HCT116 (cell line): ENCODE measurements at regions not wholly inside any gene's neighbourhood (a gene's known extent, or its start where the extent isn't known, plus 50 kb on each side); places are given as distances from the start of the nearest gene placed in this dataset.

Experiments used
- ATAC-seq: fragments of 200-7000 bp; cut with Tn5 transposase; 2 replicates; pipeline ENCODE4 v1.9.1; 2020; ENCODE audit warnings: mild to moderate bottlenecking, moderate library complexity
- BruUV-seq: library from RNA; stranded (reverse); fragments of 400-500 nt; replicated peaks from 2 replicates; lab custom pipeline; 2021; lab: Mats Ljungman, UMichigan
- CTCF ChIA-PET: fragments of 300-600 bp; sonication (Branson Sonifier 250); formaldehyde crosslinking; loops from one replicate; lab custom pipeline; 2021; ENCODE audit warnings: antibody characterized with exemption; lab: Charles Lee
- POLR2A ChIA-PET: fragments of 300-600, 350-600 bp; sonication (Branson Sonifier 250); formaldehyde crosslinking; loops from one replicate; lab custom pipeline; 2021; ENCODE audit warnings: antibody characterized with exemption; lab: Charles Lee
- RAD21 ChIA-PET, 2 experiments: fragments of 300-600 bp; sonication (Branson Sonifier 250); formaldehyde crosslinking; loops; one replicate each; lab custom pipeline; 2023; ENCODE audit warnings: low total read pairs in 2 of 2; ENCODE audit not compliant: uncharacterized antibody in 2 of 2, unreplicated experiment in 2 of 2, low non-redundant PET in 1 of 2; lab: Charles Lee
- DNase-seq: peaks from one replicate; pipeline ENCODE4 v3.0.0-alpha.2; 2010; ENCODE audit warnings: low read depth, low spot score
- H2AFZ ChIP-seq: fragments of 200-600 bp; shearing (Covaris generic), sonication (generic); 2 replicates; pipeline ENCODE4 v1.6.1; 2017; ENCODE audit warnings: low read depth, mixed run types, mixed read lengths, antibody characterized with exemption, low read length; ENCODE audit not compliant: poor library complexity, severe bottlenecking
- H3K27ac ChIP-seq: 2 replicates; pipeline ENCODE4 v1.5.1; 2012; ENCODE audit warnings: low read depth, low read length
- H3K27me3 ChIP-seq: fragments of 200-600 bp; sonication (generic); 2 replicates; pipeline ENCODE4 v1.6.1; 2016; ENCODE audit warnings: mixed run types, low read length, mixed read lengths; ENCODE audit not compliant: insufficient read depth
- H3K36me3 ChIP-seq, 2 experiments: fragments of 200-500 bp in 1 of 2; fragments of 200-600 bp in 1 of 2; sonication (Bioruptor generic) in 1 of 2; sonication (generic) in 1 of 2; 2 replicates each; pipeline versions ENCODE4 v1.5.1 to v1.6.1; 2014 to 2016; ENCODE audit warnings: low read length in 2 of 2, inconsistent platforms in 1 of 2, mixed read lengths in 1 of 2, mixed run types in 1 of 2; ENCODE audit not compliant: insufficient read depth in 2 of 2, control insufficient read depth in 1 of 2
- H3K4me1 ChIP-seq, 2 experiments: fragments of 200-600 bp in 1 of 2; sonication (generic) in 1 of 2; 2 replicates each; pipeline versions ENCODE4 v1.5.1 to v1.6.1; 2012 to 2017; ENCODE audit warnings: low read length in 2 of 2, inconsistent platforms in 1 of 2, mild to moderate bottlenecking in 1 of 2, mixed read lengths in 1 of 2, mixed run types in 1 of 2, moderate library complexity in 1 of 2; ENCODE audit not compliant: insufficient read depth in 2 of 2, control insufficient read depth in 1 of 2
- H3K4me2 ChIP-seq: fragments of 200-600 bp; sonication (generic); 2 replicates; pipeline ENCODE4 v1.6.1; 2017; ENCODE audit warnings: mixed run types, low read length, mixed read lengths
- H3K4me3 ChIP-seq, 2 experiments: fragments of 200-600 bp in 1 of 2; sonication (generic) in 1 of 2; replicated peaks in 1 of 2; 2 replicates each; pipeline ENCODE4 v1.5.1; 2011 to 2016; ENCODE audit warnings: low read length in 2 of 2, control low read depth in 1 of 2, low read depth in 1 of 2, mild to moderate bottlenecking in 1 of 2, mixed read lengths in 1 of 2, mixed run types in 1 of 2
- H3K79me2 ChIP-seq: fragments of 200-600 bp; sonication (generic); 2 replicates; pipeline ENCODE4 v1.6.1; 2017; ENCODE audit warnings: mild to moderate bottlenecking, mixed run types, low read length, moderate library complexity, mixed read lengths; ENCODE audit not compliant: insufficient read depth
- H3K9ac ChIP-seq: fragments of 200-600 bp; sonication (generic); 2 replicates; pipeline ENCODE4 v1.6.1; 2016; ENCODE audit warnings: low read length, mixed read lengths
- H3K9me2 ChIP-seq: fragments of 200-600 bp; sonication (generic), shearing (Covaris generic); 2 replicates; pipeline ENCODE4 v1.6.1; 2017; ENCODE audit warnings: mixed run types, mild to moderate bottlenecking, moderate library complexity; ENCODE audit not compliant: insufficient read depth
- H3K9me3 ChIP-seq, 2 experiments: fragments of 200-500 bp in 1 of 2; fragments of 200-600 bp in 1 of 2; sonication (Bioruptor generic) in 1 of 2; sonication (generic) in 1 of 2; 2 replicates each; pipeline ENCODE4 v1.6.1; 2014 to 2017; ENCODE audit warnings: low read length in 2 of 2, mixed read lengths in 2 of 2, inconsistent platforms in 1 of 2, low read depth in 1 of 2, mild to moderate bottlenecking in 1 of 2, mixed run types in 1 of 2, moderate library complexity in 1 of 2; ENCODE audit not compliant: control insufficient read depth in 1 of 2, insufficient read depth in 1 of 2
- H4K20me1 ChIP-seq: fragments of 200-600 bp; sonication (generic), shearing (Covaris generic); 2 replicates; pipeline ENCODE4 v1.6.1; 2017; ENCODE audit warnings: mixed run types, mild to moderate bottlenecking, moderate library complexity; ENCODE audit not compliant: insufficient read depth
- CEBPB ChIP-seq: IDR thresholded peaks from 2 replicates; pipeline ENCODE4 v1.6.1; 2012; ENCODE audit warnings: low read depth
- EZH2phosphoT487 ChIP-seq: fragments of 200-600 bp; IDR thresholded peaks from 2 replicates; pipeline ENCODE4 v1.6.1; 2018; ENCODE audit warnings: antibody characterized with exemption, borderline replicate concordance
- JUND ChIP-seq: IDR thresholded peaks from 2 replicates; pipeline ENCODE4 v1.6.1; 2012
- TCF7L2 ChIP-seq: IDR thresholded peaks from 2 replicates; pipeline ENCODE4 v1.7.0; 2011; ENCODE audit warnings: borderline replicate concordance, inconsistent platforms; ENCODE audit not compliant: insufficient read depth, insufficient read length; ENCODE audit errors: extremely low read depth
- intact Hi-C: fragments of 100-400 bp; cut with micrococcal nuclease; formaldehyde crosslinking; loops from 2 replicates; pipeline ENCODE4 v1.10.0; 2022
- TF ChIP-seq, protein P1 (sequence below): IDR thresholded peaks from 2 replicates; pipeline ENCODE4 v1.6.1; 2011; ENCODE audit warnings: mild to moderate bottlenecking, low read length, moderate library complexity; ENCODE audit not compliant: insufficient replicate concordance; ENCODE audit errors: extremely low read depth
- TF ChIP-seq, protein P2 (sequence below), 3 experiments: fragments of 200-600 bp in 1 of 3; sonication (generic) in 1 of 3; IDR thresholded peaks in 2 of 3; conservative IDR thresholded peaks in 1 of 3; 2 replicates each; pipeline ENCODE4 v1.5.1; 2012 to 2017; ENCODE audit warnings: low read depth in 2 of 3, low read length in 2 of 3, antibody characterized with exemption in 1 of 3, borderline replicate concordance in 1 of 3, control low read depth in 1 of 3, mild to moderate bottlenecking in 1 of 3, mixed read lengths in 1 of 3, mixed run types in 1 of 3, moderate library complexity in 1 of 3; ENCODE audit not compliant: insufficient read depth in 1 of 3

DNA sequence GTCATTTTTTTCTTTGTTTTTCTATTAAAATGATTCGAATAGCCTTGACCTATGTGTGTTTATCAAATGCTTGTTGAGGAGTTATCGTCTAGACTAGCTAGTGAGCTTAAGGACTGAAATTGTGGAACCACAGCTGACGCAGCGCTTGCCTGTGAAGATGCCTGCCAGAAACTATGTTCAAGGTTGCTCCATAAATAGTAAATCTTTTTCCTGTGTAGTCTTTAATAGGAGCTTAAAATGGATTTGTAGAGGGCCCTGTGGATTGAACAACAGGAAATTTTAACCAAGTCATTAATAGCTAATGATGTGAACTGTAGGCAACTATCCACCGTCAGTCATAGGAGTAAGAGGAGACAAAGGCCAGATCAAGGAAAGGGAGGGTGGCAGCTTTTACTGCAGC lies 145.1 kb downstream of the GNAI1 start:
- intact Hi-C loops = loop anchor here (5.0 kb wide), 2 partner anchors 142 to 192 kb away; no protein-coding TSS in a partner anchor
- no peak for DNase-seq
- Histone ChIP-seq H3K9ac (peak overlapping the region; percentile 67), H3K27ac (peak overlapping the region; percentile 99)
- TF ChIP-seq, protein P1, sequence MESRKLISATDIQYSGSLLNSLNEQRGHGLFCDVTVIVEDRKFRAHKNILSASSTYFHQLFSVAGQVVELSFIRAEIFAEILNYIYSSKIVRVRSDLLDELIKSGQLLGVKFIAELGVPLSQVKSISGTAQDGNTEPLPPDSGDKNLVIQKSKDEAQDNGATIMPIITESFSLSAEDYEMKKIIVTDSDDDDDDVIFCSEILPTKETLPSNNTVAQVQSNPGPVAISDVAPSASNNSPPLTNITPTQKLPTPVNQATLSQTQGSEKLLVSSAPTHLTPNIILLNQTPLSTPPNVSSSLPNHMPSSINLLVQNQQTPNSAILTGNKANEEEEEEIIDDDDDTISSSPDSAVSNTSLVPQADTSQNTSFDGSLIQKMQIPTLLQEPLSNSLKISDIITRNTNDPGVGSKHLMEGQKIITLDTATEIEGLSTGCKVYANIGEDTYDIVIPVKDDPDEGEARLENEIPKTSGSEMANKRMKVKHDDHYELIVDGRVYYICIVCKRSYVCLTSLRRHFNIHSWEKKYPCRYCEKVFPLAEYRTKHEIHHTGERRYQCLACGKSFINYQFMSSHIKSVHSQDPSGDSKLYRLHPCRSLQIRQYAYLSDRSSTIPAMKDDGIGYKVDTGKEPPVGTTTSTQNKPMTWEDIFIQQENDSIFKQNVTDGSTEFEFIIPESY = no peak
- TF ChIP-seq JUND (peak; percentile 33; the same call in 1 of the 2 replicates), CEBPB (peak; percentile 9; the same call in 1 of the 2 replicates), EZH2phosphoT487 (no peak), TCF7L2 (peak; percentile 90)
- TF ChIP-seq, protein P2, sequence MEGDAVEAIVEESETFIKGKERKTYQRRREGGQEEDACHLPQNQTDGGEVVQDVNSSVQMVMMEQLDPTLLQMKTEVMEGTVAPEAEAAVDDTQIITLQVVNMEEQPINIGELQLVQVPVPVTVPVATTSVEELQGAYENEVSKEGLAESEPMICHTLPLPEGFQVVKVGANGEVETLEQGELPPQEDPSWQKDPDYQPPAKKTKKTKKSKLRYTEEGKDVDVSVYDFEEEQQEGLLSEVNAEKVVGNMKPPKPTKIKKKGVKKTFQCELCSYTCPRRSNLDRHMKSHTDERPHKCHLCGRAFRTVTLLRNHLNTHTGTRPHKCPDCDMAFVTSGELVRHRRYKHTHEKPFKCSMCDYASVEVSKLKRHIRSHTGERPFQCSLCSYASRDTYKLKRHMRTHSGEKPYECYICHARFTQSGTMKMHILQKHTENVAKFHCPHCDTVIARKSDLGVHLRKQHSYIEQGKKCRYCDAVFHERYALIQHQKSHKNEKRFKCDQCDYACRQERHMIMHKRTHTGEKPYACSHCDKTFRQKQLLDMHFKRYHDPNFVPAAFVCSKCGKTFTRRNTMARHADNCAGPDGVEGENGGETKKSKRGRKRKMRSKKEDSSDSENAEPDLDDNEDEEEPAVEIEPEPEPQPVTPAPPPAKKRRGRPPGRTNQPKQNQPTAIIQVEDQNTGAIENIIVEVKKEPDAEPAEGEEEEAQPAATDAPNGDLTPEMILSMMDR (IDR thresholded peaks at IDR 0.05 in 2 of 3, conservative IDR thresholded peaks at IDR 0.05 in 1 of 3; ENCODE audit: borderline replicate concordance in 1 of 3, insufficient read depth in 1 of 3, low read depth in 2 of 3, low read length in 2 of 3) = no peak
- TF ChIP-seq, all 23 proteins: peak for 3
- Histone ChIP-seq H3K9me3 (0 out of 4 replicates have a peak, but pooled peaks cover 0 to 4% of the 10 kb centered on the region in 2 experiments), H3K4me3 (peak overlapping the region; percentile 8 to 45), H2AFZ (peak overlapping the region; percentile 59), H3K36me3 (peaks cover 0 to 13% of the 10 kb centered on the region in 2 experiments; a peak in 1 of 4 replicates), H3K79me2 (no peaks in the 10 kb centered on the region), H4K20me1 (no peaks in the 10 kb centered on the region), H3K4me2 (peak overlapping the region; percentile 67), H3K27me3 (no peaks in the 10 kb centered on the region), H3K4me1 (peaks cover 56 to 81% of the 10 kb centered on the region in 2 experiments), H3K9me2 (no peaks in the 10 kb centered on the region)
- ChIA-PET POLR2A (no interaction called here), CTCF (no interaction called here), RAD21 (no interaction called here)
- BruUV-seq = no TSS peak
- ATAC-seq = no peak
